SU-DHL-6 (cell line): ENCODE measurements at regions not wholly inside any gene's neighbourhood (a gene's known extent, or its start where the extent isn't known, plus 50 kb on each side); places are given as distances from the start of the nearest gene placed in this dataset.

Experiments
- CTCF ChIP-seq: fragments of 200-600 bp; sonication (generic); IDR thresholded peaks from one replicate; pipeline ENCODE4 v1.5.1; 2017; ENCODE audit warnings: antibody characterized with exemption, mild to moderate bottlenecking, low read length, moderate library complexity; ENCODE audit not compliant: insufficient read depth, poor library complexity, severe bottlenecking
- EZH2phosphoT487 ChIP-seq: fragments of 200-600 bp; sonication (generic), shearing (Covaris generic); conservative IDR thresholded peaks from 2 replicates; pipeline ENCODE4 v1.6.1; 2018; ENCODE audit warnings: mild to moderate bottlenecking, antibody characterized with exemption, low read length, moderate library complexity, mixed read lengths

DNA sequence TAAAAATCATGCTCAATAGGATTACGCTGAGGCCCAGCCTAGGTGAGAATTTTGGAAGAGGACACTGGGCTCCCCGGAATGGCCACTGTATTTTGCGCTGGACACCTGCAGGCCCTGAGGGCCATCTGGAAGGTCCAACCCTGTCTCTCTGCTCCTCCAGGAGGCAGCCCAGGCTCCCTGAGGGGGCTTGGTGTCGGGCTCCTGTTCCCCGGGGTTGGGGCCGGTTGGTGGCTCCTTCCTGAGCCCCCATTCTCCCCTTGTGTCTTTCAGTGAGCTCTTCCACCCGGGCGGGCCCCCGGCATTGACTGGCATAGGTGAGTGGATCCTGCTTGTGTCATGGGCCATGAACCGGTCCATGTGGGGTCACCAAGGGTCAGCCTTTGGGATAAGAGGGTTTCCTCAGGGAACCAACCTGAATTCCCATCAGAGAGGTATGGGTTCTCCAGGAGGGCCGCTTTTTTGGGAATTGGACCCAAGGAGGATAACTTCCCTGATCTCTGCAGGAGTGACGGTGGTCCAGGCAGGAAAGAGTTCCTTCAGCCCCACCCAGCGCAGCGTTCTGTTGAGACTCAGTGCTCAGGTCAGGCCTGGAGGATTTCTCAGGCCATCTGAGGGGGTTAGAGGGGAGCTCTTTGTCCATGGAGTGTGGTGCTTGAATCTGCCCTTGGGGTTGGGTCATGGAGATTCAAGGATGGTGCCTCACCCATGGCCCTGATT is 187.8 kb downstream of the UBE3A start:
- TF ChIP-seq CTCF: no peak
- TF ChIP-seq EZH2phosphoT487: no peak
